GM21390 (cell line): ENCODE measurements at regions not wholly inside any gene's neighbourhood (a gene's known extent, or its start where the extent isn't known, plus 50 kb on each side); places are given as distances from the start of the nearest gene placed in this dataset.

ENCODE experiments used
- ATAC-seq: cut with Tn5 transposase; IDR thresholded peaks from one replicate; pipeline ENCODE4 v1.9.1; 2021; ENCODE audit not compliant: unreplicated experiment

GRCh38 chr9:80061940-80062339 lies 490.2 kb downstream of the TLE4 start:
- no peak for ATAC-seq

GRCh38 chr9:80061096-80061495 lies 489.3 kb downstream of the TLE4 start:
- ATAC-seq = no peak

- ATAC-seq = no peak
Measured at GRCh38 chr9:80059979-80060378, 488.2 kb downstream of the TLE4 start.

GRCh38 chr9:80059191-80059590 lies 487.4 kb downstream of the TLE4 start:
- no peak for ATAC-seq

- ATAC-seq = no peak
Measured at GRCh38 chr9:80052830-80053229, 481.1 kb downstream of the TLE4 start.

- no peak for ATAC-seq
Measured at GRCh38 chr9:80049096-80049782, 477.5 kb downstream of the TLE4 start.

- ATAC-seq = no peak
Measured at GRCh38 chr9:80046481-80046880, 474.7 kb downstream of the TLE4 start.

GRCh38 chr9:80041821-80042220 lies 470.1 kb downstream of the TLE4 start:
- ATAC-seq = no peak

GRCh38 chr9:80040457-80040856 lies 468.7 kb downstream of the TLE4 start:
- no peak for ATAC-seq

- ATAC-seq = no peak
Measured at GRCh38 chr9:80030801-80031200, 459.0 kb downstream of the TLE4 start.

GRCh38 chr9:80028501-80028900 lies 456.7 kb downstream of the TLE4 start:
- no peak for ATAC-seq

- no peak for ATAC-seq
Measured at GRCh38 chr9:80025796-80026520, 454.2 kb downstream of the TLE4 start.

- ATAC-seq = no peak
Measured at GRCh38 chr9:80025131-80025530, 453.4 kb downstream of the TLE4 start.

GRCh38 chr9:80020530-80020929 lies 448.8 kb downstream of the TLE4 start:
- no peak for ATAC-seq

- no peak for ATAC-seq
Measured at GRCh38 chr9:80020056-80020455, 448.3 kb downstream of the TLE4 start.

GRCh38 chr9:80013891-80014290 lies 442.1 kb downstream of the TLE4 start:
- ATAC-seq = no peak

GRCh38 chr9:80012557-80013330 lies 441.0 kb downstream of the TLE4 start:
- no peak for ATAC-seq

- ATAC-seq = no peak
Measured at GRCh38 chr9:80009204-80009603, 437.4 kb downstream of the TLE4 start.

- no peak for ATAC-seq
Measured at GRCh38 chr9:80004714-80005113, 432.9 kb downstream of the TLE4 start.

- ATAC-seq = no peak
Measured at GRCh38 chr9:79990536-79990935, 418.8 kb downstream of the TLE4 start.

GRCh38 chr9:79989079-79989478 lies 417.3 kb downstream of the TLE4 start:
- ATAC-seq = no peak

- no peak for ATAC-seq
Measured at GRCh38 chr9:79988126-79988525, 416.4 kb downstream of the TLE4 start.
